PC-9 (cell line): ENCODE measurements at regions not wholly inside any gene's neighbourhood (a gene's known extent, or its start where the extent isn't known, plus 50 kb on each side); places are given as distances from the start of the nearest gene placed in this dataset.

Source experiments
- EZH2 ChIP-seq: fragments of 200-600 bp; sonication (generic); IDR thresholded peaks from 2 replicates; pipeline ENCODE4 v1.8.0; 2017; ENCODE audit warnings: antibody characterized with exemption, low read depth
- TF ChIP-seq, protein P1 (sequence below): fragments of 200-600 bp; sonication (generic); conservative IDR thresholded peaks from 2 replicates; pipeline ENCODE4 v1.6.1; 2017; ENCODE audit warnings: mixed run types, antibody characterized with exemption, mild to moderate bottlenecking, moderate library complexity

DNA sequence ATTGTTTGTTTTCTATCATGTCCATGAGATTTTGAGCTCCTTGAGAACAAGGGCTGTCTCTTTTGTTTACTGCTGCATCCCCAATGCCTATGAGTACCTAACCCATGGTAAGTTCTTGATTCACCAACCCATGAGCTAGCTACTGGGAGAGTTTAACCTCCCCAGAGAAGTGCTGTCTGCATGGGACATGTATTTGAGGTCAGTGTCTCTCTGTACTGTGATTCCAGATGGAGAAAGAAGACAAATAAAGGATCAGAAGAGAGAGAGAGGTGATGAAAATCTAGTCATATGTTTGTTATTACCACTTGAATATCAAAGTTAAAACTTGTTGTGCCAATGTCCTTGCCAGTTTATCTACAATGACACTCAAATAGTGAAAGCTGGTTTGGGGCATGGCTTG lies 421.8 kb downstream of the BCAT1 start:
- TF ChIP-seq, protein P1, sequence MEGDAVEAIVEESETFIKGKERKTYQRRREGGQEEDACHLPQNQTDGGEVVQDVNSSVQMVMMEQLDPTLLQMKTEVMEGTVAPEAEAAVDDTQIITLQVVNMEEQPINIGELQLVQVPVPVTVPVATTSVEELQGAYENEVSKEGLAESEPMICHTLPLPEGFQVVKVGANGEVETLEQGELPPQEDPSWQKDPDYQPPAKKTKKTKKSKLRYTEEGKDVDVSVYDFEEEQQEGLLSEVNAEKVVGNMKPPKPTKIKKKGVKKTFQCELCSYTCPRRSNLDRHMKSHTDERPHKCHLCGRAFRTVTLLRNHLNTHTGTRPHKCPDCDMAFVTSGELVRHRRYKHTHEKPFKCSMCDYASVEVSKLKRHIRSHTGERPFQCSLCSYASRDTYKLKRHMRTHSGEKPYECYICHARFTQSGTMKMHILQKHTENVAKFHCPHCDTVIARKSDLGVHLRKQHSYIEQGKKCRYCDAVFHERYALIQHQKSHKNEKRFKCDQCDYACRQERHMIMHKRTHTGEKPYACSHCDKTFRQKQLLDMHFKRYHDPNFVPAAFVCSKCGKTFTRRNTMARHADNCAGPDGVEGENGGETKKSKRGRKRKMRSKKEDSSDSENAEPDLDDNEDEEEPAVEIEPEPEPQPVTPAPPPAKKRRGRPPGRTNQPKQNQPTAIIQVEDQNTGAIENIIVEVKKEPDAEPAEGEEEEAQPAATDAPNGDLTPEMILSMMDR = no peak
- no peak for TF ChIP-seq EZH2
